ENCODE measurements at regions not wholly inside any gene's neighbourhood (a gene's known extent, or its start where the extent isn't known, plus 50 kb on each side); places are given as distances from the start of the nearest gene placed in this dataset.

DNA sequence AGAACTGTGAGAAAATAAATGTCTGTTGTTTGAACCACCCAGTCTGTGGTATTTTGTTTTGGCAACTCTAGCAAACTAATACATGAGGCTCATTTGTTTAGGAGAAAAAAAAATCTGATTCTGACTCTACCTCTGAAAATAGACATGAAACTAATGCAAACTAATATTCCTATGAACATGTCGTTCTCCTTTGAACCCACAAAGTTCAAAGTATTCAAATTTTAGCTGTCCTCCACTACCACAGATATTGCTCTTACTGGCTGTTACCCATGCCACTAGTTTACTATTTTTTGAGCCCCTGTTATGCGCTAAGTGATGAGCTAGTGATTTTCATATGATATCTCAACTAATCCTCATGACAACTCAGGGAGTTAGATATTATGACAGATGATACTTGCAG, 58.8 kb upstream of the ZNF804B start:
- Histone ChIP-seq H3K27ac (no peak overlapping the region), H3K4me1 (no peaks in the 10 kb centered on the region), H3K4me3 (no peak overlapping the region), H3K36me3 (no peaks in the 10 kb centered on the region), H3K27me3 (no peaks in the 10 kb centered on the region), H3K9me3 (no peaks in the 10 kb centered on the region)
- no peak for DNase-seq (ENCODE audit: low spot score)
- TF ChIP-seq, protein P1, sequence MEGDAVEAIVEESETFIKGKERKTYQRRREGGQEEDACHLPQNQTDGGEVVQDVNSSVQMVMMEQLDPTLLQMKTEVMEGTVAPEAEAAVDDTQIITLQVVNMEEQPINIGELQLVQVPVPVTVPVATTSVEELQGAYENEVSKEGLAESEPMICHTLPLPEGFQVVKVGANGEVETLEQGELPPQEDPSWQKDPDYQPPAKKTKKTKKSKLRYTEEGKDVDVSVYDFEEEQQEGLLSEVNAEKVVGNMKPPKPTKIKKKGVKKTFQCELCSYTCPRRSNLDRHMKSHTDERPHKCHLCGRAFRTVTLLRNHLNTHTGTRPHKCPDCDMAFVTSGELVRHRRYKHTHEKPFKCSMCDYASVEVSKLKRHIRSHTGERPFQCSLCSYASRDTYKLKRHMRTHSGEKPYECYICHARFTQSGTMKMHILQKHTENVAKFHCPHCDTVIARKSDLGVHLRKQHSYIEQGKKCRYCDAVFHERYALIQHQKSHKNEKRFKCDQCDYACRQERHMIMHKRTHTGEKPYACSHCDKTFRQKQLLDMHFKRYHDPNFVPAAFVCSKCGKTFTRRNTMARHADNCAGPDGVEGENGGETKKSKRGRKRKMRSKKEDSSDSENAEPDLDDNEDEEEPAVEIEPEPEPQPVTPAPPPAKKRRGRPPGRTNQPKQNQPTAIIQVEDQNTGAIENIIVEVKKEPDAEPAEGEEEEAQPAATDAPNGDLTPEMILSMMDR (IDR thresholded peaks at IDR 0.05), result no peak

DNA sequence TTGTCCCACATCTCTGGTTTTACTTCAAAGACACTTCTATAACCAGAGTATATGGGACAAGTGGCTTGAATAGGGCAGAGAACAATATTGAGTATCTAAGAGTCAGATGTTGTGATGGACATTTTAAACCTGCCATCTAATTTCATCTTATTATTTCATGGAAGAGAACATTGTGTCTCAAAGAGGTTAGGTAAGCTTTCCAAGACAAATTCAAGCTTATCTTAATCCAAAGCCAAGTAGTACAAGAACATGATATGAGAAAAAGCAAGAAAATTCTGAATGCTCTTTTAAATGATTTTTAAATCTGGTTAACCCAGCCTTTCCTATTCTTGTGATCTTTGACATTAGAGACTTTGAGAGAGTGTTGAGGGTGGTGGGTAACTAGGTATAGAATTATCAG, 65.3 kb upstream of the ZNF804B start:
- Histone ChIP-seq H3K9me3 (no peaks in the 10 kb centered on the region), H3K4me1 (no peaks in the 10 kb centered on the region), H3K36me3 (no peaks in the 10 kb centered on the region), H3K27ac (no peak overlapping the region), H3K4me3 (no peak overlapping the region), H3K27me3 (no peaks in the 10 kb centered on the region)
- TF ChIP-seq, protein P1 (IDR thresholded peaks at IDR 0.05), result no peak
- DNase-seq (ENCODE audit: low spot score), result no peak

DNA sequence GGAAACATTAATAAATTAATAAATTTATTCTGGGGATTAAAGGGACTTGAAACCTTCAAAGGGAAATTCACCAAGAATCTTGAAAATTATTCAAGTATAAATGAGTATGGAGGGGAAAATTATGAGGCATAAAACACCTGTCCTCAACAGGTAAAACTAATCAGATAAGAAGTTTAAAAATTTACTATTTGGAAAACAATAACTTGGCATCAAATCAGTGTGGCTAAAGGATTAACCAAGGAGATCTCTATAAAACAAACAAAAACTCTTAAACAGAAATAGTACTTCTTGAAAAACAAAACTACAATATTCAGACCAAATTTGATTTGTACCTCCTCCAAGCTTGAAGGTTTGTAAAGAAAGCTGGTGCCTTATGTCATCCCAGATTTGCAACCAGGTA, 66.4 kb upstream of the ZNF804B start:
- H3K27ac ChIP-seq, result no peak overlapping the region
- no peaks in the 10 kb centered on the region for H3K27me3 ChIP-seq
- no peaks in the 10 kb centered on the region for H3K4me1 ChIP-seq
- TF ChIP-seq, protein P1 (IDR thresholded peaks at IDR 0.05), result no peak
- DNase-seq (ENCODE audit: low spot score), result no peak
- no peaks in the 10 kb centered on the region for H3K36me3 ChIP-seq
- H3K9me3 ChIP-seq, result no peaks in the 10 kb centered on the region
- no peak overlapping the region for H3K4me3 ChIP-seq

DNA sequence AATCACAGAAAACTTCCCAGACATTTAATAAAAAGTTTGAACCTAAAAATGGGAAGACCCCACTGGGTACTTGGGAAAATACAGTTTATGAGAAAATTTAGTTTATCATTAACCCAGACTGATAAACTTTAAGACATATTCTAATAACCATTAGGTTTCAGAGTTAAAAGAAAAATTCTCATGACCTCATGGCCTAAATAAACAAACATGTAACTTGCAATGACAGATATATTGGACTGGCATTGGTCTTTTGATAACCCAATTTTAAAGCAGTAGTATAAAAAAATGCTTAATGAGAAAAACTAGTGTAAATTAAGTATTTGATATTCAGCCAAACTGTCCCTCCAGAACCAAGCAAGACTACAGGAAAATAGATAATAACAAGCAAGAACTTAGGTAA, 67.0 kb upstream of the ZNF804B start:
- Histone ChIP-seq H3K4me3 (no peak overlapping the region), H3K9me3 (no peaks in the 10 kb centered on the region), H3K27ac (no peak overlapping the region), H3K36me3 (no peaks in the 10 kb centered on the region), H3K4me1 (no peaks in the 10 kb centered on the region), H3K27me3 (no peaks in the 10 kb centered on the region)
- TF ChIP-seq, protein P1 (IDR thresholded peaks at IDR 0.05), result no peak
- DNase-seq (ENCODE audit: low spot score), result no peak

DNA sequence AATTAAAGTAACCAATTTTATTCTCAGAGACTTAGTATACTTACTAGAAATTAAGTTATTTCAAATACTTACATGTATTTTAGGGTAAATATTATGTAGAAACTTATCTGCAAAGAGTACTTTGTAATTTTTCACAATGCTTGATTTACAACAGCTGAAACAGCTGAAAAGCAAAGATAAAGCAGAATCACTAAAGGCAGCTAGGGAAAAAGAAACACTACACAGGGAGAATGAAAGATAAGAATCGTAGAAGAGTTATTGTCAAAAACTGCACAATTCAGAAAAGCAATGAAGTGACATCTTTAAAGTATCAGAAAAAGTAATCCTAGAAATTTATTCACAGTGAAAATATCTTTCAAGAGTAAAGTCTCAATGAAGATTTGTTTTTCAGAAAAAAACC, 69.7 kb upstream of the ZNF804B start:
- H3K27me3 ChIP-seq, result no peaks in the 10 kb centered on the region
- no peaks in the 10 kb centered on the region for H3K9me3 ChIP-seq
- H3K4me3 ChIP-seq, result no peak overlapping the region
- H3K36me3 ChIP-seq, result no peaks in the 10 kb centered on the region
- H3K4me1 ChIP-seq, result no peaks in the 10 kb centered on the region
- DNase-seq (ENCODE audit: low spot score), result no peak
- no peak overlapping the region for H3K27ac ChIP-seq
- TF ChIP-seq, protein P1 (IDR thresholded peaks at IDR 0.05), result no peak

DNA sequence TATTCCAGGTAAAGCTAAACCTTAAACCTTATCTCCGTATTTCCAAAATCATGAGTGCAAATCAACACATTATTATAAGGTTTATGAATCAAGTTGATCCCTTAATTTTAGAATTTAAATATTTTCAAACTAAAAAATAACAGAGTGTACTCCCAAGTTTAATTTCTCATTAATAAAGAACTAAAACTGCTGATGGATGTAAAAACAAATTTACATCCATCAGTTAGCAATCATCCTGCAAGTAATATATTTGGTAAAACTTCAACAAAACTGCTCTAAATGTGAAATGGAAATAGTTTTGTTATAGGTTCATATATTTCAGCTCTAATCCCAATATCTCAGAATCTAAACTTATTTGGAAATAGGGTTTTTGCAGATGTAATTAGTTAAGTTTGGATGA, 71.3 kb upstream of the ZNF804B start:
- TF ChIP-seq, protein P1 (IDR thresholded peaks at IDR 0.05), result no peak
- no peaks in the 10 kb centered on the region for H3K36me3 ChIP-seq
- no peaks in the 10 kb centered on the region for H3K4me1 ChIP-seq
- DNase-seq (ENCODE audit: low spot score), result no peak
- H3K4me3 ChIP-seq, result no peak overlapping the region
- no peaks in the 10 kb centered on the region for H3K27me3 ChIP-seq
- H3K27ac ChIP-seq, result no peak overlapping the region
- H3K9me3 ChIP-seq, result no peaks in the 10 kb centered on the region
